ENCODE measurements at regions not wholly inside any gene's neighbourhood (a gene's known extent, or its start where the extent isn't known, plus 50 kb on each side); places are given as distances from the start of the nearest gene placed in this dataset.

GRCh38 chr3:26260139-26260538 is 362.4 kb upstream of the LRRC3B start:
- no peak for ATAC-seq
- TF ChIP-seq ZFP30 (CRISPR knock-in tag; IDR thresholded peaks at IDR 0.05) = no peak
- TF ChIP-seq ZNF565 (CRISPR knock-in tag; conservative IDR thresholded peaks at IDR 0.05; ENCODE audit: low read depth) = no peak
- TF ChIP-seq ARNTL (CRISPR knock-in tag; IDR thresholded peaks at IDR 0.05; ENCODE audit: borderline replicate concordance, low read depth) = no peak
- no peak for TF ChIP-seq ISL1 (CRISPR knock-in tag; IDR thresholded peaks at IDR 0.05)
- no peak for TF ChIP-seq TCF4 (CRISPR knock-in tag; IDR thresholded peaks at IDR 0.05; ENCODE audit: borderline replicate concordance)
- TF ChIP-seq TSHZ2 (CRISPR knock-in tag; IDR thresholded peaks at IDR 0.05) = no peak
- no peak for TF ChIP-seq CREB5 (CRISPR knock-in tag; IDR thresholded peaks at IDR 0.05; ENCODE audit: low read depth)
- TF ChIP-seq OSR1 (CRISPR knock-in tag; IDR thresholded peaks at IDR 0.05) = no peak
- no peak for TF ChIP-seq PATZ1 (CRISPR knock-in tag; IDR thresholded peaks at IDR 0.05; ENCODE audit: borderline replicate concordance)
- no peak for TF ChIP-seq RARB (CRISPR knock-in tag; IDR thresholded peaks at IDR 0.05)
- no peak for TF ChIP-seq POU6F1 (CRISPR knock-in tag; IDR thresholded peaks at IDR 0.05; ENCODE audit: borderline replicate concordance, low read depth)
- TF ChIP-seq ZC3H10 (CRISPR knock-in tag; IDR thresholded peaks at IDR 0.05) = no peak
- TF ChIP-seq TOX (CRISPR knock-in tag; IDR thresholded peaks at IDR 0.05; ENCODE audit: borderline replicate concordance) = no peak
- no peak for TF ChIP-seq CSRNP3 (CRISPR knock-in tag; IDR thresholded peaks at IDR 0.05)
- no peak for TF ChIP-seq GLIS3 (CRISPR knock-in tag; IDR thresholded peaks at IDR 0.05)
- TF ChIP-seq PPARA (CRISPR knock-in tag; IDR thresholded peaks at IDR 0.05; ENCODE audit: borderline replicate concordance) = no peak
- no peak for TF ChIP-seq SNAI2 (CRISPR knock-in tag; IDR thresholded peaks at IDR 0.05)

- TF ChIP-seq ZNF565 (CRISPR knock-in tag; conservative IDR thresholded peaks at IDR 0.05; ENCODE audit: low read depth) = no peak
- TF ChIP-seq ZNF70 (CRISPR knock-in tag; IDR thresholded peaks at IDR 0.05) = no peak
- no peak for TF ChIP-seq ARNTL (CRISPR knock-in tag; IDR thresholded peaks at IDR 0.05; ENCODE audit: borderline replicate concordance, low read depth)
- no peak for ATAC-seq
Measured at GRCh38 chr3:26264708-26265107, 357.9 kb upstream of the LRRC3B start.

- ATAC-seq = no peak
Measured at GRCh38 chr3:26271848-26272247, 350.7 kb upstream of the LRRC3B start.

More at GRCh38 chr3:26271848-26272247, 350.7 kb upstream of the LRRC3B start:
- TF ChIP-seq ZNF70 (CRISPR knock-in tag; IDR thresholded peaks at IDR 0.05) (no peak), PATZ1 (CRISPR knock-in tag; IDR thresholded peaks at IDR 0.05; ENCODE audit: borderline replicate concordance) (no peak), CSDC2 (CRISPR knock-in tag; IDR thresholded peaks at IDR 0.05) (no peak), ESRRG (CRISPR knock-in tag; IDR thresholded peaks at IDR 0.05) (no peak), RARB (CRISPR knock-in tag; IDR thresholded peaks at IDR 0.05) (no peak), ZNF565 (CRISPR knock-in tag; conservative IDR thresholded peaks at IDR 0.05; ENCODE audit: low read depth) (no peak), ISL1 (CRISPR knock-in tag; IDR thresholded peaks at IDR 0.05) (no peak), GLIS3 (CRISPR knock-in tag; IDR thresholded peaks at IDR 0.05) (no peak), PPARA (CRISPR knock-in tag; IDR thresholded peaks at IDR 0.05; ENCODE audit: borderline replicate concordance) (no peak), TOX (CRISPR knock-in tag; IDR thresholded peaks at IDR 0.05; ENCODE audit: borderline replicate concordance) (no peak), TCF4 (CRISPR knock-in tag; IDR thresholded peaks at IDR 0.05; ENCODE audit: borderline replicate concordance) (no peak)

Data from SK-N-SH treated with all-trans-retinoic acid at 6 μM for 48 hours (cell line).